ENCODE measurements at regions not wholly inside any gene's neighbourhood (a gene's known extent, or its start where the extent isn't known, plus 50 kb on each side); places are given as distances from the start of the nearest gene placed in this dataset.
A peak's percentile ranks its signal among the peaks of the same experiment; 100 is the strongest.

DNA sequence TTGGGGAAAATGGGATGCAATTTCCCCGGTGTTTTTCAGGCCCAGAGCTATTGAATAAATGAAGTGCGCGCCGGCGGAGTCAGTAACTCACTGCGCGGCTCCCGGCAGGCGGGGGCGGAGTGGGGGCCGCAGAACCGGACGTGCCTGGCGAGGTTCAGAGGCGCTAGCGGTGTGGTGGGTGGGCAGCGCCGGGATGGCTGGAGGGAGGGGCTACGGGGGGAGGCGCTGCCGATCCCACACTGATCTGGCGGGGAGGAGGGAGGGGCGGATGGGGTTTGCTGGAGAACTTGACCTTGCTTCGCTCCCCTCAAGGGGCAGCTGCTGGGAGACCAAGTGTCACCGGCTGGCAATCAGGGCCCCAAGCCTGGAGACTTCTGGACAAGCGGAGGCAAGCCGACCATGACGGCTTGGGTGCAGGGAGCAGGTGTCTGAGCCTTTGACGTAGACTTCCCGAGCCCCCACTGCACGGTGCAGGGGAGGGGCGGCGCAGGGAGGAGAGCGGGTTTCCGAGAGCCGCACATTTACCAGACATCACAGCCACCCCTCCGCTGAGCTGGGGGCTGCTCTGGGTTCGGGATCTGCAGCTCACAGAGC is 174.1 kb upstream of the RTL1 start:
- no peak overlapping the region for H3K4me3 ChIP-seq
- DNase-seq: peak; percentile 9

DNA sequence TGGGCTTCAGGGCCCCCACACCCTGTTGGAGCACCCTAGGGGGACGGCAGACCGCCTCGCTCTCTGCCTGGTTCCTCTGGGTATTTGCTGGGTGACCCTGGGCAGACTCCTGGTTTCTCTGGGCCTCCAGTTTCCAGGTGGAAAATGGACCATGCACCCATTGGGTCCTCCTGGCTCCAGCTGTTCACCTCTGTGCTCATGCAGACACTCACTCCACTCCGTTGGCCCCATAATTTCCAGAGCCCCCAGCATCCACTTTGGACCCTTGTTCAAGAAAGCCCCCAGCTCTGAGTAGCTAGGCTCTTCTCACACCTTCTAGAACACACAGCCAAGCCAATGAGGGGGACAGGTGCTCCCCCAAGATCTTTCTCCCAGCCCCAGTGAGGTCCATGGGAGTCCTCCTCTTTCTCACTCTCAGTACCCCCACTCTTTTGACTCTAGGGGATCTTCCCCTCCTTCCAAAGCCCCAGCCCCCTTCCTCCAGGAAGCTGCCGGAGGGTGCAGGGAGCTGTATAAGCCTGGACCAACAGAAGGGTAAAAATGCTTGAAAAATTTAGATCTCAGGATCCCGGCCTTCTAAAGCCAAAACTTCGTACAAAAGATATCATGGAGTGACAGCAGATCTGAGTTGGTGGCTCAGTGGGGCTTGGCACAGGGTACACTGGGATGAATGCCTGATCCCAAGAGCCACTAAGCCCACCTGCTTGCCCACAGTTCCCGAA is 174.8 kb upstream of the RTL1 start:
- H3K27me3 ChIP-seq: peaks cover 23% of the 10 kb centered on the region
- H3K4me3 ChIP-seq: no peak overlapping the region
- no peaks in the 10 kb centered on the region for H3K9me3 ChIP-seq
- no peaks in the 10 kb centered on the region for H3K36me3 ChIP-seq
- TF ChIP-seq, protein P1, sequence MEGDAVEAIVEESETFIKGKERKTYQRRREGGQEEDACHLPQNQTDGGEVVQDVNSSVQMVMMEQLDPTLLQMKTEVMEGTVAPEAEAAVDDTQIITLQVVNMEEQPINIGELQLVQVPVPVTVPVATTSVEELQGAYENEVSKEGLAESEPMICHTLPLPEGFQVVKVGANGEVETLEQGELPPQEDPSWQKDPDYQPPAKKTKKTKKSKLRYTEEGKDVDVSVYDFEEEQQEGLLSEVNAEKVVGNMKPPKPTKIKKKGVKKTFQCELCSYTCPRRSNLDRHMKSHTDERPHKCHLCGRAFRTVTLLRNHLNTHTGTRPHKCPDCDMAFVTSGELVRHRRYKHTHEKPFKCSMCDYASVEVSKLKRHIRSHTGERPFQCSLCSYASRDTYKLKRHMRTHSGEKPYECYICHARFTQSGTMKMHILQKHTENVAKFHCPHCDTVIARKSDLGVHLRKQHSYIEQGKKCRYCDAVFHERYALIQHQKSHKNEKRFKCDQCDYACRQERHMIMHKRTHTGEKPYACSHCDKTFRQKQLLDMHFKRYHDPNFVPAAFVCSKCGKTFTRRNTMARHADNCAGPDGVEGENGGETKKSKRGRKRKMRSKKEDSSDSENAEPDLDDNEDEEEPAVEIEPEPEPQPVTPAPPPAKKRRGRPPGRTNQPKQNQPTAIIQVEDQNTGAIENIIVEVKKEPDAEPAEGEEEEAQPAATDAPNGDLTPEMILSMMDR (IDR thresholded peaks at IDR 0.05): no peak
- DNase-seq: peak; percentile 12
- H3K9ac ChIP-seq (ENCODE audit: low read depth in 2 of 2, low read length in 2 of 2): no peak overlapping the region
- no peaks in the 10 kb centered on the region for H3K4me1 ChIP-seq
- H3K27ac ChIP-seq: no peak overlapping the region
- intact Hi-C loops (cut with DNase I): no loop called here

More for the DNA sequence above, 174.1 kb upstream of the RTL1 start:
- no peak overlapping the region for H3K9ac ChIP-seq (ENCODE audit: low read depth in 2 of 2, low read length in 2 of 2)
- no peaks in the 10 kb centered on the region for H3K4me1 ChIP-seq
- H3K9me3 ChIP-seq: no peaks in the 10 kb centered on the region
- no peaks in the 10 kb centered on the region for H3K36me3 ChIP-seq
- TF ChIP-seq, protein P1 (IDR thresholded peaks at IDR 0.05): no peak
- peaks cover 23% of the 10 kb centered on the region for H3K27me3 ChIP-seq
- H3K27ac ChIP-seq: no peak overlapping the region
- intact Hi-C loops (cut with DNase I): no loop called here

DNA sequence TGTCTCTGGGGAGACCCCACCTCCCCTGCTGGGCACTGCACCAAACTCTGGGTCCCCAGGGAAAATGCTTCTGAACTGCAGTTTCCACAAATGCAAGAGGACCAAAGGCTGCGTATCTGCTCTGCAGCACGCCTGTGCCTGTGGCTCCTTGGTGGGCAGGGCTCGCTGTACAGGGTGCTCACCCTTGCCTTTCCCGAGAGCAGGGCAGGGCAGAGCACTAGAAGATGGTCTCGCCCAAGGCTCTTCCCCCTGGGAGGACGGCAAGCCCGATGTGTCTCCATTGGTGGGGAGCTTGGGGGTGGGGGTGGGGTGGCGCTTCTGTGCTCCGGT is 175.3 kb upstream of the RTL1 start:
- no peak overlapping the region for H3K27ac ChIP-seq
- intact Hi-C loops (cut with DNase I): no loop called here
- H3K9me3 ChIP-seq: no peaks in the 10 kb centered on the region
- H3K36me3 ChIP-seq: no peaks in the 10 kb centered on the region
- H3K4me3 ChIP-seq: no peak overlapping the region
- TF ChIP-seq, protein P1 (IDR thresholded peaks at IDR 0.05): no peak
- DNase-seq: peak; percentile 12
- no peak overlapping the region for H3K9ac ChIP-seq (ENCODE audit: low read depth in 2 of 2, low read length in 2 of 2)
- H3K4me1 ChIP-seq: no peaks in the 10 kb centered on the region
- peaks cover 23% of the 10 kb centered on the region for H3K27me3 ChIP-seq

DNA sequence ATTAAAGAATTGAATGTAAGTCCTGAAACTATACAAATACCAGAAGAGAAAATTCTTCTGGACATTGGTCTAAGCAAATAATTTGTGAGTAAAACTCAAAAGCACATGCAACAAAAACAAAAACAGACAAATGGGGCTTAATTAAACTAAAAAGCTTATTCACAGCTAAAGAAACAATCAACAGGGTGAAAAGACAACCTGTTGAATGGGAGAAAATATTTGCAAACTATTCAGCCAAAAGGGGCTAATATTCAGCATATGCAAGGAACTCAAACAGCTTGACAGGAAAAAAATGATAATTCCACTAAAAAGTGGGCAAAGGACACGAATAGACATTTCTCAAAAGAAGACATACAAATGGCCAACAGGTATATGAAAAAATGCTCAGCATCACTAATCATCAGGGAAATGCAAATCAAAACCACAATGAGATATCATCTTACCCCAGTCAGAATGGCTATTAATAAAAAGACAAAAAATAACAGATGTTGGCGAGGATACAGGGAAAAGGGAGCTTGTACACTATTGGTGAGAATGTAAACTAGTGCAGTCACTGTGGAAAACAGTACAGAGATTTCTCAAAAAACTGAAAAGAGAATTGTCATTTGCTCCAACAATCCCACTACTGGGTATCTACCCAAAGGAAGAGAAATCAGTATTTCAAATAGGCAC is 177.5 kb upstream of the RTL1 start:
- Histone ChIP-seq H3K9ac (ENCODE audit: low read depth in 2 of 2, low read length in 2 of 2) (no peak overlapping the region), H3K36me3 (no peaks in the 10 kb centered on the region), H3K4me3 (no peak overlapping the region), H3K27me3 (peaks cover 23% of the 10 kb centered on the region), H3K27ac (no peak overlapping the region), H3K4me1 (no peaks in the 10 kb centered on the region), H3K9me3 (no peaks in the 10 kb centered on the region)
- DNase-seq: no peak
- intact Hi-C loops (cut with DNase I): no loop called here
- TF ChIP-seq, protein P1 (IDR thresholded peaks at IDR 0.05): no peak

DNA sequence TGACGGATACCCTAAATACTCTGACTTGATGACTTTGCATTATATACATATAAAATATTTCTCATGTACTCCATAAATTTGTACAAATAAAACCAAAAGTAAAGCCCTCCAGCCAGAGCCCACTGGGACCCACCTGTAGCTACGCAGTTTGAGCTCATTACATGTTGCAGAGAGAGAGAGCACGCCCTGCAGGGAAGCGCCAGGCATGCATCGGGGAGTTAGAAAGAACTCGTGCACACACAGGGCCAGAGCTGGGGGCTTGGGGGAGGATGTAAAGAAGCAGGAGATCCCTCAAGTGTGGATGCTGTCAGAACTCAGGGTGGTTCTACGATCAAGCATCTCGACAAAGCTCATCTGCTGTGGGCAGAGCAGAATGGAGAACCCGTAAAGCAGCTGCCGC is 178.5 kb upstream of the RTL1 start:
- H3K9ac ChIP-seq (ENCODE audit: low read depth in 2 of 2, low read length in 2 of 2): no peak overlapping the region
- no peaks in the 10 kb centered on the region for H3K4me1 ChIP-seq
- no peaks in the 10 kb centered on the region for H3K36me3 ChIP-seq
- peaks cover 19% of the 10 kb centered on the region for H3K27me3 ChIP-seq
- TF ChIP-seq, protein P1 (IDR thresholded peaks at IDR 0.05): no peak
- H3K9me3 ChIP-seq: no peaks in the 10 kb centered on the region
- intact Hi-C loops (cut with DNase I): no loop called here
- DNase-seq: peak; percentile 12
- H3K27ac ChIP-seq: no peak overlapping the region
- no peak overlapping the region for H3K4me3 ChIP-seq

All from colonic mucosa (tissue), 4 donors.